ENCODE measurements at regions not wholly inside any gene's neighbourhood (a gene's known extent, or its start where the extent isn't known, plus 50 kb on each side); places are given as distances from the start of the nearest gene placed in this dataset.

DNA sequence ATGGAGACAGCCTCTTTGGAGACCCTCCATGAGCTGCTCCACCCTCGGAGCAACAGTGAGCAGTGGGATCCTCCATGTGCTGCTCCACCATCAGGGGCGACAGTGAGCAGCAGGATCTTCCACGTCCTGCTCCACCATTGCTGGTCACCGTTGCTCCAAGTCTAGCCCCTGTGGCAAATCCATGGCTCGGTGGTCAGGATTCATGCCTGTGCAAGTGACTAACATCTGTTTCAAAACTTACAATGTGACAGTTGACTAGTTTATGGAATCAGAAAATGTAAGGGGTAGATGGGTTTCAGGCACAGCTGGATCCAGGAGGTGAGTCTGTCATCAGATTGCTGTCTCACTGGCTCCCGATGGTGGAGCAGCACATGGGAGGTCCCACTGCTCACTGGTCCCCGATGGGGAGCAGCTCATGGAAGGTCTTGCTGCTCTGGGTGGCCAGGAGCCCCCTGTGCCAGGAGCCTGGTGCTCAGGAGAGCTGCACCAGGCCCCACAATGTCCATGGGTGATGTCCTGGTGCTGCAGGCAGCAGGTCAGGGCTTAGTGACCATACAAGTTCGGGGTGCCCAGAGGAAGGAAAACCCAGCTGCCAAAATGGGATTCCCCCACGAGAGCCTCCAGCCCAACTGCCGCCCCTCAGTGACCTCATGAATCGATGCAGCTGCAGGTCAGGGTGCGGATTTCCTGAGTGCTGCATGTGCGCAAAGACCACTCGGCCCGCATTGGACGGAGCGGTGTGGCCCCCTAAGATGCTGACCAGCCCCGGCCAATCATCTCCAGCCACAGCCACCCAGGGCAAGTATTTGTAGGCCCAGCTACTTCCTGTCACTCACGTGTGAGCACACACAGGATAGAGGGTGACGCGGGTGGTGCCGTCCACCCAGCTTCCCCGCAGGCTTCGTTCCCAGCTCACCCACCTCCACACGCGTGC lies 116.5 kb upstream of the OTOS start (continued):
- TF ChIP-seq, protein P1, sequence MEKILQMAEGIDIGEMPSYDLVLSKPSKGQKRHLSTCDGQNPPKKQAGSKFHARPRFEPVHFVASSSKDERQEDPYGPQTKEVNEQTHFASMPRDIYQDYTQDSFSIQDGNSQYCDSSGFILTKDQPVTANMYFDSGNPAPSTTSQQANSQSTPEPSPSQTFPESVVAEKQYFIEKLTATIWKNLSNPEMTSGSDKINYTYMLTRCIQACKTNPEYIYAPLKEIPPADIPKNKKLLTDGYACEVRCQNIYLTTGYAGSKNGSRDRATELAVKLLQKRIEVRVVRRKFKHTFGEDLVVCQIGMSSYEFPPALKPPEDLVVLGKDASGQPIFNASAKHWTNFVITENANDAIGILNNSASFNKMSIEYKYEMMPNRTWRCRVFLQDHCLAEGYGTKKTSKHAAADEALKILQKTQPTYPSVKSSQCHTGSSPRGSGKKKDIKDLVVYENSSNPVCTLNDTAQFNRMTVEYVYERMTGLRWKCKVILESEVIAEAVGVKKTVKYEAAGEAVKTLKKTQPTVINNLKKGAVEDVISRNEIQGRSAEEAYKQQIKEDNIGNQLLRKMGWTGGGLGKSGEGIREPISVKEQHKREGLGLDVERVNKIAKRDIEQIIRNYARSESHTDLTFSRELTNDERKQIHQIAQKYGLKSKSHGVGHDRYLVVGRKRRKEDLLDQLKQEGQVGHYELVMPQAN (conservative IDR thresholded peaks at IDR 0.05): no peak
- no peak for TF ChIP-seq NR2C2 (IDR thresholded peaks at IDR 0.05; ENCODE audit: borderline replicate concordance, control insufficient read depth, insufficient read length, low read depth)
- TF ChIP-seq ZNF274 (IDR thresholded peaks at IDR 0.05; ENCODE audit: insufficient read depth, insufficient read length): no peak
- no peak for TF ChIP-seq NR2F1 (conservative IDR thresholded peaks at IDR 0.05)

DNA sequence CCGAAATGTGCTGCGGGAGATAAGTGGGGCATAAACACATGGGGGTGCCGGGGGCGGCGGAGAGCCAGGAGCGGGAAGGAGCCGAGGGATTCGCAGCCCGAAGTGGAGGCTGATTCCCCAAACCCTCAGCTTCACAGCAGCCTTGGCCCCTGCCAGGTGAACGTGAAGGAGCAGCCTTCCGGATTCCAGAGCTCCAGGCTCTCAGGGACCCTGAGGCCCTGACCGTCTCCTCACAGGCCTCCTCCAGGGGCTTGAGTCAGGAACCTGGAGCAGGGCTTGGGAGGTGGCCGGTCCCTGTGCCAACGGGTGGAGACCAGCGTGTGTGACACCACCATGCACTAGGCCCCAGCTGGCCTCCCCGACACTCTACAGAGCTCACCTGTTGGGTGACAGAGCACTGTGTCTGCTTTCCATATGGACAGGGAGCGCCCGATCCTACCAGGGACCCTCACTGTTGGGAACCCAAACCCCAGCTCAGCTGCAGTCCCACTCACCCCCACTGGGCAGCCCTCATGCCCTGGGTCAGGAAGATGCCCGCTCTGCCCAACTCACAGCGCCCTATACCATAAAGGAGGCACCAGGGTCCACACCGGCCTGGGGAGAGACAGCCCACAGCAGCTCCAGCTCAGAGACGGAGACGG lies 117.6 kb upstream of the OTOS start:
- DNase-seq (ENCODE audit: low read depth, low spot score) (no peak), FAIRE-seq (no peak), ATAC-seq (no peak)
- in situ Hi-C loops (cut with MboI): no loop called here
- BruUV-seq (replicated peaks): no TSS peak
- POLR2A ChIA-PET: no interaction called here
- Histone ChIP-seq H3K27ac (ENCODE audit: control insufficient read depth, insufficient read depth) (no peak overlapping the region), H3K79me2 (ENCODE audit: control insufficient read depth, insufficient read depth, low read length) (no peaks in the 10 kb centered on the region), H3K9ac (ENCODE audit: control insufficient read depth, insufficient read depth, low read length) (no peak overlapping the region), H3K4me2 (ENCODE audit: control insufficient read depth, insufficient read depth) (no peak overlapping the region), H3K27me3 (replicated peaks in 1 of 2; ENCODE audit: control insufficient read depth in 2 of 2, insufficient read depth in 2 of 2, low read length in 1 of 2) (no peaks in the 10 kb centered on the region), H2AFZ (ENCODE audit: control insufficient read depth, low read depth, low read length) (no peak overlapping the region), H3K4me1 (ENCODE audit: control insufficient read depth, insufficient read depth, low read length) (no peaks in the 10 kb centered on the region), H3K4me3 (no peak overlapping the region), H3K36me3 (ENCODE audit: control insufficient read depth in 2 of 2, insufficient read depth in 2 of 2, low read length in 1 of 2) (no peaks in the 10 kb centered on the region), H4K20me1 (ENCODE audit: control insufficient read depth, insufficient read depth) (no peaks in the 10 kb centered on the region), H3K9me3 (replicated peaks; ENCODE audit: control insufficient read depth, insufficient read depth, low read length) (no peaks in the 10 kb centered on the region; the same call in 2 of the 3 replicates)
- WGBS (ENCODE audit: insufficient coverage, insufficient replicate concordance, low lambda C conversion rate, missing lambda C conversion rate): 73% methylated on average over 23 of the region's 23 CpGs
- SMC1A ChIA-PET (ENCODE audit: uncharacterized antibody, unreplicated experiment): no interaction called here
- intact Hi-C loops (cut with micrococcal nuclease; ENCODE audit: unreplicated experiment): no loop called here
- RAD21 ChIA-PET (ENCODE audit: unreplicated experiment): no interaction called here
- no peak for TF ChIP-seq DPF2 (IDR thresholded peaks at IDR 0.05)
- TF ChIP-seq, protein P2, sequence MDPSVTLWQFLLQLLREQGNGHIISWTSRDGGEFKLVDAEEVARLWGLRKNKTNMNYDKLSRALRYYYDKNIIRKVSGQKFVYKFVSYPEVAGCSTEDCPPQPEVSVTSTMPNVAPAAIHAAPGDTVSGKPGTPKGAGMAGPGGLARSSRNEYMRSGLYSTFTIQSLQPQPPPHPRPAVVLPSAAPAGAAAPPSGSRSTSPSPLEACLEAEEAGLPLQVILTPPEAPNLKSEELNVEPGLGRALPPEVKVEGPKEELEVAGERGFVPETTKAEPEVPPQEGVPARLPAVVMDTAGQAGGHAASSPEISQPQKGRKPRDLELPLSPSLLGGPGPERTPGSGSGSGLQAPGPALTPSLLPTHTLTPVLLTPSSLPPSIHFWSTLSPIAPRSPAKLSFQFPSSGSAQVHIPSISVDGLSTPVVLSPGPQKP (IDR thresholded peaks at IDR 0.05; ENCODE audit: low read depth, low read length): no peak
- TF ChIP-seq BACH1 (IDR thresholded peaks at IDR 0.05; ENCODE audit: borderline replicate concordance): no peak
- TF ChIP-seq ZNF274 (IDR thresholded peaks at IDR 0.05; ENCODE audit: insufficient read depth, insufficient read length): no peak
- no peak for TF ChIP-seq RBBP5 (conservative IDR thresholded peaks at IDR 0.05)
- TF ChIP-seq POLR2AphosphoS5 (IDR thresholded peaks at IDR 0.05; ENCODE audit: low read length): no peak
- TF ChIP-seq, protein P3, sequence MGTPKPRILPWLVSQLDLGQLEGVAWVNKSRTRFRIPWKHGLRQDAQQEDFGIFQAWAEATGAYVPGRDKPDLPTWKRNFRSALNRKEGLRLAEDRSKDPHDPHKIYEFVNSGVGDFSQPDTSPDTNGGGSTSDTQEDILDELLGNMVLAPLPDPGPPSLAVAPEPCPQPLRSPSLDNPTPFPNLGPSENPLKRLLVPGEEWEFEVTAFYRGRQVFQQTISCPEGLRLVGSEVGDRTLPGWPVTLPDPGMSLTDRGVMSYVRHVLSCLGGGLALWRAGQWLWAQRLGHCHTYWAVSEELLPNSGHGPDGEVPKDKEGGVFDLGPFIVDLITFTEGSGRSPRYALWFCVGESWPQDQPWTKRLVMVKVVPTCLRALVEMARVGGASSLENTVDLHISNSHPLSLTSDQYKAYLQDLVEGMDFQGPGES (IDR thresholded peaks at IDR 0.05): no peak
- no peak for TF ChIP-seq SUZ12 (IDR thresholded peaks at IDR 0.05; ENCODE audit: unreplicated experiment)
- no peak for TF ChIP-seq MYB (IDR thresholded peaks at IDR 0.05; ENCODE audit: borderline replicate concordance, low read depth, low read length)
- CTCF ChIA-PET: no interaction called here

Data from GM12878 (cell line).